Progenitor cell of endocrine pancreas (in vitro differentiated cells): ENCODE measurements at regions not wholly inside any gene's neighbourhood (a gene's known extent, or its start where the extent isn't known, plus 50 kb on each side); places are given as distances from the start of the nearest gene placed in this dataset.

Experiments
- DNase-seq: peaks from one replicate; pipeline ENCODE4 v3.0.0; 2021; ENCODE audit warnings: low spot score; ENCODE audit not compliant: unreplicated experiment
- H3K27ac Mint-ChIP-seq: 2 replicates; pipeline ENCODE4 v1.8.0; 2021; ENCODE audit warnings: mild to moderate bottlenecking, moderate library complexity, mixed read lengths
- H3K27me3 Mint-ChIP-seq: 2 replicates; pipeline ENCODE4 v1.8.0; 2021; ENCODE audit warnings: mixed read lengths
- H3K36me3 Mint-ChIP-seq: 2 replicates; pipeline ENCODE4 v1.8.0; 2022; ENCODE audit warnings: mixed read lengths; ENCODE audit not compliant: insufficient read depth
- H3K4me1 Mint-ChIP-seq: 2 replicates; pipeline ENCODE4 v1.8.0; 2021; ENCODE audit warnings: low read depth, mixed read lengths
- H3K4me3 Mint-ChIP-seq: 2 replicates; pipeline ENCODE4 v1.8.0; 2021; ENCODE audit warnings: low read depth, mild to moderate bottlenecking, moderate library complexity, mixed read lengths
- H3K9me3 Mint-ChIP-seq: 2 replicates; pipeline ENCODE4 v1.8.0; 2021; ENCODE audit warnings: low read depth, mixed read lengths
- TF ChIP-seq, protein P1 (sequence below): fragments of 200-600 bp; sonication (generic); IDR thresholded peaks from one replicate; pipeline ENCODE4 v1.5.0; 2021; ENCODE audit warnings: antibody characterized with exemption, mild to moderate bottlenecking; ENCODE audit not compliant: unreplicated experiment

DNA sequence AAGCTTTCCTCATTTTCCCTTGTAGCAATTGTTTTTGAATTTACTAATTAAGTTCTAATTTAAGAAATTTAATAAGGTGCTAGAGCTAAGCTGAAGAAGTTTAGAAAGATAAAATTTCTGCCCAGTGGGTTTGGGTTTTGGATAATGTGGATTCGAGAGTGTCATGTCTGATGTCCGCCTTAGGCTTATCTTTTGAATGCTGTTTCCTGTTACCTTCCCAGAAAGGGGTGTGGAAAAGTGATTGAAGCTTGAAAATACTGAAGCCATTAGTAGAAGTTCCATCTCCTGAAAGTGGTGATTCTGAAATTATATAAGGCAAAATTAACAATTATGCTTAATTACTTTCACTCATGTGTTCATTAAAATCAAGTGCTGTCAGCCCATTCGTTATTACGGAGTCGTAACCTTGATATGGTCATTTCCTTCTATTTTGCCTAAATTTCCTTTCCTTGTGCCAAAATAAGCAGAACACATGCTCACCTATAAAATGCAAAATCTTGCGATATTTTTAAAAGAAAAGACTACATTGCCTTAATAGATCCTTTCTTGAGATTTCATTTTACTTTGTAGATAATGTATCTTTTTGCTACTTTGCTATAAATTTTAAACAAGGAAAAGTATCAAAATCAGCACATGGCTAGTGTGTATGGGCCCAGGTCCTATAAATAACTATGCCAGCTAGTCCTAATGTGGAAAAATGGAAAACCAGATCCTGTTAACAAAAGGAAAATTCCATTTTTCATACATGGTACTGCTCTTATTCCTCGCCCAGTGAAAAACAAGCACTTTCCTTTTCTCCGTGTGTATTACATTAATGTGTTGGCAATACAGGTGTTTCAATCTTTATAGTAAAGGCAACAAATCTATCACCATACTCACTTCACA is 97.3 kb downstream of the ICOS start:
- H3K36me3 Mint-ChIP-seq = no peaks in the 10 kb centered on the region
- no peak overlapping the region for H3K4me3 Mint-ChIP-seq
- H3K27ac Mint-ChIP-seq = no peak overlapping the region
- H3K4me1 Mint-ChIP-seq = peaks cover 6% of the 10 kb centered on the region
- H3K27me3 Mint-ChIP-seq = peaks cover 5% of the 10 kb centered on the region
- DNase-seq = no peak
- TF ChIP-seq, protein P1, sequence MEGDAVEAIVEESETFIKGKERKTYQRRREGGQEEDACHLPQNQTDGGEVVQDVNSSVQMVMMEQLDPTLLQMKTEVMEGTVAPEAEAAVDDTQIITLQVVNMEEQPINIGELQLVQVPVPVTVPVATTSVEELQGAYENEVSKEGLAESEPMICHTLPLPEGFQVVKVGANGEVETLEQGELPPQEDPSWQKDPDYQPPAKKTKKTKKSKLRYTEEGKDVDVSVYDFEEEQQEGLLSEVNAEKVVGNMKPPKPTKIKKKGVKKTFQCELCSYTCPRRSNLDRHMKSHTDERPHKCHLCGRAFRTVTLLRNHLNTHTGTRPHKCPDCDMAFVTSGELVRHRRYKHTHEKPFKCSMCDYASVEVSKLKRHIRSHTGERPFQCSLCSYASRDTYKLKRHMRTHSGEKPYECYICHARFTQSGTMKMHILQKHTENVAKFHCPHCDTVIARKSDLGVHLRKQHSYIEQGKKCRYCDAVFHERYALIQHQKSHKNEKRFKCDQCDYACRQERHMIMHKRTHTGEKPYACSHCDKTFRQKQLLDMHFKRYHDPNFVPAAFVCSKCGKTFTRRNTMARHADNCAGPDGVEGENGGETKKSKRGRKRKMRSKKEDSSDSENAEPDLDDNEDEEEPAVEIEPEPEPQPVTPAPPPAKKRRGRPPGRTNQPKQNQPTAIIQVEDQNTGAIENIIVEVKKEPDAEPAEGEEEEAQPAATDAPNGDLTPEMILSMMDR = no peak
- no peaks in the 10 kb centered on the region for H3K9me3 Mint-ChIP-seq

DNA sequence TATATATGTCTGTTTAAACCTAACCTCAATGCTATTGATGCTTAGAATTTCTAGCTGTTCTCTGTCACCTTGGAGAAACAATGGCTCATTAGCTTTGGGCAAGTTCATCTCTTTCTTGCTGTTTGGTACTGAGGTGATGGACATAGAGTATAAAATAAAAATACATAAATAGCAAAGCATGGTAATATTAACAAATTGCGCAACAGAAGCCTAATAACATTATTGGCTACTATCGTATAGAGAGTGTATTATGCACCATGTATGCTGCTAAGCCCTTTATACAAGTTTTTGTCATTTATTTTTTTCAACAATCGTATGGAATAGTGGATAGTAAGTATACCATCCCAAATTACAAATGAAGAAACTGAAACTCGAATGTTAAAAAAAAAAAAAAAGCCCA is 100.1 kb downstream of the ICOS start:
- DNase-seq = no peak
- Mint-ChIP-seq H3K36me3 (no peaks in the 10 kb centered on the region), H3K4me1 (peaks cover 13% of the 10 kb centered on the region), H3K27me3 (peaks cover 5% of the 10 kb centered on the region), H3K9me3 (peaks cover 3% of the 10 kb centered on the region), H3K27ac (no peak overlapping the region), H3K4me3 (no peak overlapping the region)
- TF ChIP-seq, protein P1 = no peak

DNA sequence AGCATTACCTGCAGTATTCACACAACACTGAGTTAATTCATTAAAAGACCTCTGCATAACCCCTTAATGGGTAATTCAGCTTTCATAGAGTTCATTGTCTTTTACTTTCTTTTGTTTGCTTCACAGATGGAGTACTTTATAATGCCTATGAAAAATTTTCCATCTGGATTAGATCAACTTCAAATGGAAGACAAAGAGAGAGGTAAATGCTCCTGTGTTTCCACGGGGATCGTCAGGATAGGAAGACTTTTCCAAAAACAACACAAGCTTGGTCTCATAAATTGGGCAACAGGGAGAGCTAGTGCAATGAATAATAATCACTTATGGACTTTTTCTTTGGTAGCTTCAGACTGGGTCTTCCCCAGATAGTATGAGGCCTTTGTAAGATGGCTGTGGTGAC is 100.7 kb downstream of the ICOS start:
- Mint-ChIP-seq H3K4me3 (no peak overlapping the region), H3K27ac (no peak overlapping the region), H3K9me3 (peaks cover 4% of the 10 kb centered on the region), H3K27me3 (peaks cover 5% of the 10 kb centered on the region), H3K36me3 (no peaks in the 10 kb centered on the region), H3K4me1 (peaks cover 13% of the 10 kb centered on the region)
- TF ChIP-seq, protein P1 = no peak
- no peak for DNase-seq

DNA sequence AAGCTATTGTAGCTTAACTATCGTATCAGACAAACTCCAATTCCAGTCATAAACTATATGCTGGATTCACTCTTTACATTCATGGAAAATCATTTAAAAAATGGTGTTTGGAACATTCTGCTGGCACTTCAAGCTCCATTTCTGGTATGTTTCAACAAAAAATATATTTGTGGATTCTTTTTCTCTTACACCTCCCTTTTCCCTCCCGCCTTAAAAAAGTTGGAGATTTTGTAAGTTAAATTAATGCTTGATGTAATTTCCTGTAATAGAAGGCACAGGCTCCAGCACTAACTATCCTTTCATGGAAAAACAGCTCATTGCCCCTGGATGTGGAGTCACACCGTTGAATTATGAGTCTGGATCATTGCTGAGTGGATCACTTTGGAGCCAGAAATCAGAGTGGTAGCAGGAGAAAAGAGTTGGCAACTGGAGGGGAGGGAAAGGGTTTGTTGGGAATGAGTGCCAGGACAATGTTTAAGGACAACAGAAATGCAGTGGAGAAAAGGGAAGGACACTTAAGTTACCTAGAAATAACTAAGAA is 102.8 kb downstream of the ICOS start:
- TF ChIP-seq, protein P1 = no peak
- peaks cover 13% of the 10 kb centered on the region for H3K4me1 Mint-ChIP-seq
- DNase-seq = no peak
- no peaks in the 10 kb centered on the region for H3K36me3 Mint-ChIP-seq
- H3K27me3 Mint-ChIP-seq = peaks cover 5% of the 10 kb centered on the region
- no peak overlapping the region for H3K4me3 Mint-ChIP-seq
- H3K27ac Mint-ChIP-seq = no peak overlapping the region
- peaks cover 8% of the 10 kb centered on the region for H3K9me3 Mint-ChIP-seq

GRCh38 chr2:204040016-204040415 is 103.5 kb downstream of the ICOS start:
- TF ChIP-seq, protein P1 = no peak
- Mint-ChIP-seq H3K4me3 (no peak overlapping the region), H3K36me3 (no peaks in the 10 kb centered on the region), H3K27ac (peak overlapping the region; percentile 47), H3K9me3 (peaks cover 8% of the 10 kb centered on the region), H3K4me1 (peaks cover 15% of the 10 kb centered on the region), H3K27me3 (peaks cover 7% of the 10 kb centered on the region)
- DNase-seq = no peak
